A673 (cell line): ENCODE measurements at regions not wholly inside any gene's neighbourhood (a gene's known extent, or its start where the extent isn't known, plus 50 kb on each side); places are given as distances from the start of the nearest gene placed in this dataset.

Experiments used
- BruUV-seq: library from RNA; stranded (reverse); fragments of 400-500 nt; replicated peaks from 2 replicates; lab custom pipeline; 2021; lab: Mats Ljungman, UMichigan
- CTCF ChIA-PET: fragments of 300-600 bp; sonication (Branson Sonifier 250); formaldehyde crosslinking; loops from one replicate; lab custom pipeline; 2022; ENCODE audit warnings: antibody characterized with exemption; lab: Charles Lee
- POLR2A ChIA-PET: fragments of 300-600 bp; sonication (Branson Sonifier 250); formaldehyde crosslinking; loops from one replicate; lab custom pipeline; 2022; ENCODE audit warnings: antibody characterized with exemption; ENCODE audit not compliant: low non-redundant PET; lab: Charles Lee
- DNase-seq: peaks from one replicate; pipeline ENCODE4 v3.0.0-alpha.2; 2015; ENCODE audit warnings: low spot score
- H3K27ac ChIP-seq: fragments of 200-600 bp; sonication (generic); 2 replicates; pipeline ENCODE4 v1.5.1; 2016; ENCODE audit warnings: mixed run types, low read depth, mild to moderate bottlenecking, mixed read lengths, antibody characterized with exemption, low read length; ENCODE audit not compliant: poor library complexity, severe bottlenecking
- H3K27me3 ChIP-seq: fragments of 200-600 bp; sonication (generic); replicated peaks from 2 replicates; pipeline ENCODE4 v1.6.1; 2017; ENCODE audit warnings: mixed run types, low read depth, mild to moderate bottlenecking, mixed read lengths, antibody characterized with exemption, low read length; ENCODE audit not compliant: insufficient read depth, poor library complexity
- H3K36me3 ChIP-seq: fragments of 200-600 bp; sonication (generic); 2 replicates; pipeline ENCODE4 v1.6.1; 2016; ENCODE audit warnings: mixed run types, mild to moderate bottlenecking, mixed read lengths, antibody characterized with exemption, low read length; ENCODE audit not compliant: insufficient read depth, poor library complexity, severe bottlenecking
- H3K4me1 ChIP-seq: fragments of 200-600 bp; sonication (generic); 2 replicates; pipeline ENCODE4 v1.6.1; 2017; ENCODE audit warnings: mixed run types, mild to moderate bottlenecking, mixed read lengths, antibody characterized with exemption, low read length; ENCODE audit not compliant: insufficient read depth, poor library complexity, severe bottlenecking
- H3K4me3 ChIP-seq: fragments of 200-600 bp; sonication (generic); 2 replicates; pipeline ENCODE4 v1.5.1; 2016; ENCODE audit warnings: low read depth, mixed run types, mild to moderate bottlenecking, mixed read lengths, low read length; ENCODE audit not compliant: poor library complexity, severe bottlenecking
- H3K9me3 ChIP-seq: fragments of 200-600 bp; sonication (generic); 2 replicates; pipeline ENCODE4 v1.6.1; 2016; ENCODE audit warnings: mixed run types, low read depth, mild to moderate bottlenecking, mixed read lengths, antibody characterized with exemption, low read length; ENCODE audit not compliant: poor library complexity, severe bottlenecking
- EZH2 ChIP-seq: fragments of 200-600 bp; sonication (generic); IDR thresholded peaks from 2 replicates; pipeline ENCODE4 v1.6.1; 2017; ENCODE audit warnings: borderline replicate concordance, low read depth, mild to moderate bottlenecking, mixed read lengths, antibody characterized with exemption, low read length; ENCODE audit not compliant: poor library complexity, severe bottlenecking
- intact Hi-C: fragments of 100-400 bp; cut with micrococcal nuclease; formaldehyde crosslinking; loops from one replicate; pipeline ENCODE4 v1.10.0; 2022; ENCODE audit not compliant: unreplicated experiment
- TF ChIP-seq, protein P1 (sequence below): fragments of 300-800, 200-600 bp; sonication (generic); conservative IDR thresholded peaks from 2 replicates; pipeline ENCODE4 v1.5.1; 2017; ENCODE audit warnings: low read depth, mild to moderate bottlenecking, antibody characterized with exemption, low read length, moderate library complexity, mixed read lengths

DNA sequence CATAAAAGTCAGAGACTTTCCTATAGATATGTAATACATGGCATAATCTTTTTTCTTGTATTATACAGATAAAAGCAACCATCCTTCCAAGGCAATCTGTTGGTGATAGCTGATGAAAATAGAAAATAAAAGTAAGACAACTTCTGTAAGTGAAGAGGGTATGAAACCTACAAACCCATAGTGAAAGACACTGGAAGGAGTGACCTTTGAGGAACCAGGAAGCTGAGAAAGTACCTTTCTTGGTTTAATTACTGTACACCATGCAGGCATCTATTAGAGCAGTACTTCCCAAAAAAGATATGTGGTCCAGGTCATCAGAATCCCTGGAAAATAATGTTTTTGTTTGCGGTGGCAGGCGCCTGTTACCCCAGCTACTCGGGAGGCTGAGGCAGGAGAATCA is 906.6 kb upstream of the KLHL29 start:
- DNase-seq: no peak
- H3K9me3 ChIP-seq: no peaks in the 10 kb centered on the region
- H3K4me1 ChIP-seq: no peaks in the 10 kb centered on the region
- no TSS peak for BruUV-seq
- no peak overlapping the region for H3K4me3 ChIP-seq
- intact Hi-C loops: no loop called here
- H3K27ac ChIP-seq: no peak overlapping the region
- H3K36me3 ChIP-seq: no peaks in the 10 kb centered on the region
- CTCF ChIA-PET: no interaction called here
- TF ChIP-seq, protein P1, sequence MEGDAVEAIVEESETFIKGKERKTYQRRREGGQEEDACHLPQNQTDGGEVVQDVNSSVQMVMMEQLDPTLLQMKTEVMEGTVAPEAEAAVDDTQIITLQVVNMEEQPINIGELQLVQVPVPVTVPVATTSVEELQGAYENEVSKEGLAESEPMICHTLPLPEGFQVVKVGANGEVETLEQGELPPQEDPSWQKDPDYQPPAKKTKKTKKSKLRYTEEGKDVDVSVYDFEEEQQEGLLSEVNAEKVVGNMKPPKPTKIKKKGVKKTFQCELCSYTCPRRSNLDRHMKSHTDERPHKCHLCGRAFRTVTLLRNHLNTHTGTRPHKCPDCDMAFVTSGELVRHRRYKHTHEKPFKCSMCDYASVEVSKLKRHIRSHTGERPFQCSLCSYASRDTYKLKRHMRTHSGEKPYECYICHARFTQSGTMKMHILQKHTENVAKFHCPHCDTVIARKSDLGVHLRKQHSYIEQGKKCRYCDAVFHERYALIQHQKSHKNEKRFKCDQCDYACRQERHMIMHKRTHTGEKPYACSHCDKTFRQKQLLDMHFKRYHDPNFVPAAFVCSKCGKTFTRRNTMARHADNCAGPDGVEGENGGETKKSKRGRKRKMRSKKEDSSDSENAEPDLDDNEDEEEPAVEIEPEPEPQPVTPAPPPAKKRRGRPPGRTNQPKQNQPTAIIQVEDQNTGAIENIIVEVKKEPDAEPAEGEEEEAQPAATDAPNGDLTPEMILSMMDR: no peak
- no peak for TF ChIP-seq EZH2
- H3K27me3 ChIP-seq: no peaks in the 10 kb centered on the region
- POLR2A ChIA-PET: no interaction called here

DNA sequence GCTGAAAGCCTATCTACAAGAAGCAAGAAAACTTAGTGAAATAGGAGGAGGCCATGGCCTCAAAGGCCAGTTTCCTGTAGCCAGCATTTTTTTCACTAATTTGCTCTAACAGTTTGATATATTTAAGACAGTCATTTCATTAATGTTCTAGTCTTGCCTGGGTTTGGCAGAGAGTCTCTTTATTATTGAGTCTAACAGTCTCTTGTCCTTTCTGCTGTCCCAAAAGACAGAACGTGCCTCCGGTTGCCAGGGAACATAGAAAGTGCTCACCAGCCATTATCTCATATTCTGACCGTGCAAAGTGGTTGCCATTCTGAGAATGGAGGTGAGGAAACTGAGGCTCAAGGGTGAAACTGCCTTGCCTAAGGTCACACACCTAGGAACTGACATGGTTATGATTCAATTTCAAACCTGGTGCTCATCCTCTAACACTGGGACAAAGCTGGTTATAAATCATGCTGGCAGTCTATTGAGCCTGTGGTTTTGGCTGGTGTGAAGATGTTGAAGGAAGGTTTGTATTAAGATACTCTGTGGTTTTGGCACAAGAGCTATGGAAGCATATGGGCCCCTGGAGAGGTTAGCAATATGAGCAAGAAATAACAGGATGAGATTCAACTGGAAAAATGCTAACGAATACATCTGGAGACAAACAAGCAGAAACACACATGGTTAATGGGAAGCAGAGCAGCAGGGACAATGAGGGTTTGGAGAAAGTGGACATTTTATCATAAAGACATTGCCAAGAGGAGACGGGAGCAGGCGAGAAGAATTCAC is 903.3 kb upstream of the KLHL29 start:
- Histone ChIP-seq H3K27ac (no peak overlapping the region), H3K36me3 (no peaks in the 10 kb centered on the region), H3K9me3 (no peaks in the 10 kb centered on the region), H3K27me3 (no peaks in the 10 kb centered on the region), H3K4me1 (no peaks in the 10 kb centered on the region), H3K4me3 (no peak overlapping the region)
- intact Hi-C loops: no loop called here
- ChIA-PET CTCF (no interaction called here), POLR2A (no interaction called here)
- no peak for DNase-seq
- no TSS peak for BruUV-seq
- TF ChIP-seq EZH2: no peak
- TF ChIP-seq, protein P1: no peak

GRCh38 chr2:22483036-22483435 is 901.9 kb upstream of the KLHL29 start:
- H3K9me3 ChIP-seq: no peaks in the 10 kb centered on the region
- no TSS peak for BruUV-seq
- no peak overlapping the region for H3K27ac ChIP-seq
- ChIA-PET CTCF (no interaction called here), POLR2A (no interaction called here)
- peaks cover 4% of the 10 kb centered on the region for H3K27me3 ChIP-seq
- TF ChIP-seq, protein P1: no peak
- TF ChIP-seq EZH2: no peak
- no peaks in the 10 kb centered on the region for H3K4me1 ChIP-seq
- H3K36me3 ChIP-seq: no peaks in the 10 kb centered on the region
- DNase-seq: no peak
- H3K4me3 ChIP-seq: no peak overlapping the region
- intact Hi-C loops: no loop called here
